IPS-20b (cell line): ENCODE measurements at regions not wholly inside any gene's neighbourhood (a gene's known extent, or its start where the extent isn't known, plus 50 kb on each side); places are given as distances from the start of the nearest gene placed in this dataset.
"Not testable (repeated sequence)": the region's sequence is repeated elsewhere in the genome, so short reads cannot be mapped to it uniquely, and the experiment has no call there.

ENCODE experiments used
- H3K27ac ChIP-seq: one replicate; pipeline ENCODE4 v1.5.1; 2013; ENCODE audit warnings: low read length
- H3K27me3 ChIP-seq: 2 replicates; pipeline ENCODE4 v1.6.1; 2013; ENCODE audit warnings: mild to moderate bottlenecking, low read length, inconsistent platforms; ENCODE audit not compliant: insufficient read depth
- H3K36me3 ChIP-seq: 2 replicates; pipeline ENCODE4 v1.6.1; 2013; ENCODE audit warnings: low read depth, mild to moderate bottlenecking, inconsistent platforms, low read length, moderate library complexity; ENCODE audit not compliant: insufficient read depth
- H3K4me1 ChIP-seq: 2 replicates; pipeline ENCODE4 v1.6.1; 2013; ENCODE audit warnings: mild to moderate bottlenecking, control low read depth, inconsistent platforms, low read length, moderate library complexity; ENCODE audit not compliant: insufficient read depth
- H3K4me3 ChIP-seq: 2 replicates; pipeline ENCODE4 v1.5.1; 2013; ENCODE audit warnings: mild to moderate bottlenecking, low read length, inconsistent platforms
- H3K9ac ChIP-seq: 2 replicates; pipeline ENCODE4 v1.6.1; 2013; ENCODE audit warnings: low read depth, mild to moderate bottlenecking, inconsistent platforms, low read length, moderate library complexity
- H3K9me3 ChIP-seq: 2 replicates; pipeline ENCODE4 v1.6.1; 2013; ENCODE audit warnings: mild to moderate bottlenecking, low read depth, low read length, inconsistent platforms; ENCODE audit not compliant: insufficient read depth

GRCh38 chr13:19123502-19123901 lies 58.1 kb downstream of the TUBA3C start:
- no peak overlapping the region for H3K27ac ChIP-seq
- no peak overlapping the region for H3K4me3 ChIP-seq
- H3K9ac ChIP-seq, result no peak overlapping the region
- no peaks in the 10 kb centered on the region for H3K36me3 ChIP-seq
- no peaks in the 10 kb centered on the region for H3K4me1 ChIP-seq
- peaks cover 85% of the 10 kb centered on the region for H3K9me3 ChIP-seq
- no peaks in the 10 kb centered on the region for H3K27me3 ChIP-seq

GRCh38 chr13:19117913-19118739 lies 63.5 kb downstream of the TUBA3C start:
- H3K36me3 ChIP-seq, result no peaks in the 10 kb centered on the region
- no peaks in the 10 kb centered on the region for H3K27me3 ChIP-seq
- no peak overlapping the region for H3K27ac ChIP-seq
- H3K4me1 ChIP-seq, result no peaks in the 10 kb centered on the region
- peaks cover 95% of the 10 kb centered on the region for H3K9me3 ChIP-seq
- no peak overlapping the region for H3K4me3 ChIP-seq
- H3K9ac ChIP-seq, result no peak overlapping the region

- H3K4me3 ChIP-seq, H3K27me3 ChIP-seq, H3K36me3 ChIP-seq, H3K9ac ChIP-seq, H3K27ac ChIP-seq, H3K4me1 ChIP-seq: not testable (repeated sequence)
- peaks cover 46% of the 10 kb centered on the region for H3K9me3 ChIP-seq
These were observed 72.4 kb downstream of the TUBA3C start for GRCh38 chr13:19109225-19109624.

GRCh38 chr13:19103140-19103539 lies 78.5 kb downstream of the TUBA3C start:
- H3K4me3 ChIP-seq, result no peak overlapping the region
- H3K27me3 ChIP-seq, result no peaks in the 10 kb centered on the region
- H3K9me3 ChIP-seq, result peaks cover 46% of the 10 kb centered on the region
- no peak overlapping the region for H3K27ac ChIP-seq
- no peaks in the 10 kb centered on the region for H3K36me3 ChIP-seq
- no peaks in the 10 kb centered on the region for H3K4me1 ChIP-seq
- H3K9ac ChIP-seq, result no peak overlapping the region

GRCh38 chr13:19093369-19093768 lies 88.3 kb downstream of the TUBA3C start:
- Histone ChIP-seq H3K9me3 (peaks cover 97% of the 10 kb centered on the region), H3K27me3 (no peaks in the 10 kb centered on the region), H3K36me3 (no peaks in the 10 kb centered on the region), H3K4me3 (no peak overlapping the region), H3K4me1 (no peaks in the 10 kb centered on the region), H3K9ac (no peak overlapping the region), H3K27ac (no peak overlapping the region)

GRCh38 chr13:19090495-19090894 lies 91.1 kb downstream of the TUBA3C start:
- Histone ChIP-seq H3K27me3 (no peaks in the 10 kb centered on the region), H3K36me3 (no peaks in the 10 kb centered on the region), H3K9ac (no peak overlapping the region), H3K9me3 (peaks cover 95% of the 10 kb centered on the region), H3K4me3 (no peak overlapping the region), H3K27ac (no peak overlapping the region), H3K4me1 (no peaks in the 10 kb centered on the region)

- no peaks in the 10 kb centered on the region for H3K36me3 ChIP-seq
- H3K27me3 ChIP-seq, result no peaks in the 10 kb centered on the region
- H3K27ac ChIP-seq, result no peak overlapping the region
- no peak overlapping the region for H3K9ac ChIP-seq
- no peaks in the 10 kb centered on the region for H3K4me1 ChIP-seq
- no peak overlapping the region for H3K4me3 ChIP-seq
- H3K9me3 ChIP-seq, result peaks cover 95% of the 10 kb centered on the region
These were observed 92.3 kb downstream of the TUBA3C start for GRCh38 chr13:19089315-19089714.

GRCh38 chr13:19088416-19088815 lies 93.2 kb downstream of the TUBA3C start:
- H3K36me3 ChIP-seq, result no peaks in the 10 kb centered on the region
- H3K27ac ChIP-seq, result no peak overlapping the region
- no peaks in the 10 kb centered on the region for H3K27me3 ChIP-seq
- no peak overlapping the region for H3K4me3 ChIP-seq
- no peak overlapping the region for H3K9ac ChIP-seq
- H3K4me1 ChIP-seq, result no peaks in the 10 kb centered on the region
- peaks cover 95% of the 10 kb centered on the region for H3K9me3 ChIP-seq

GRCh38 chr13:19085876-19086275 lies 95.7 kb downstream of the TUBA3C start:
- no peaks in the 10 kb centered on the region for H3K27me3 ChIP-seq
- no peak overlapping the region for H3K27ac ChIP-seq
- no peak overlapping the region for H3K4me3 ChIP-seq
- H3K9ac ChIP-seq, result no peak overlapping the region
- H3K4me1 ChIP-seq, result no peaks in the 10 kb centered on the region
- H3K9me3 ChIP-seq, result peaks cover 95% of the 10 kb centered on the region
- H3K36me3 ChIP-seq, result no peaks in the 10 kb centered on the region

GRCh38 chr13:19085258-19085657 lies 96.4 kb downstream of the TUBA3C start:
- H3K9me3 ChIP-seq, result peaks cover 94% of the 10 kb centered on the region
- H3K4me3 ChIP-seq, result no peak overlapping the region
- no peak overlapping the region for H3K27ac ChIP-seq

GRCh38 chr13:19083340-19083739 lies 98.3 kb downstream of the TUBA3C start:
- Histone ChIP-seq H3K9me3 (peaks cover 93% of the 10 kb centered on the region), H3K36me3 (no peaks in the 10 kb centered on the region), H3K27ac (no peak overlapping the region), H3K9ac (no peak overlapping the region), H3K4me1 (no peaks in the 10 kb centered on the region), H3K27me3 (no peaks in the 10 kb centered on the region), H3K4me3 (no peak overlapping the region)

More at GRCh38 chr13:19085258-19085657, 96.4 kb downstream of the TUBA3C start:
- no peaks in the 10 kb centered on the region for H3K27me3 ChIP-seq
- no peaks in the 10 kb centered on the region for H3K36me3 ChIP-seq
- H3K9ac ChIP-seq, result no peak overlapping the region
- H3K4me1 ChIP-seq, result no peaks in the 10 kb centered on the region

GRCh38 chr13:19075418-19075817 lies 106.2 kb downstream of the TUBA3C start:
- no peak overlapping the region for H3K27ac ChIP-seq
- H3K9me3 ChIP-seq, result peaks cover 97% of the 10 kb centered on the region
- H3K9ac ChIP-seq, result no peak overlapping the region
- H3K27me3 ChIP-seq, result no peaks in the 10 kb centered on the region
- no peaks in the 10 kb centered on the region for H3K36me3 ChIP-seq
- no peak overlapping the region for H3K4me3 ChIP-seq
- no peaks in the 10 kb centered on the region for H3K4me1 ChIP-seq
